ENCODE measurements at regions not wholly inside any gene's neighbourhood (a gene's known extent, or its start where the extent isn't known, plus 50 kb on each side); places are given as distances from the start of the nearest gene placed in this dataset.

DNA sequence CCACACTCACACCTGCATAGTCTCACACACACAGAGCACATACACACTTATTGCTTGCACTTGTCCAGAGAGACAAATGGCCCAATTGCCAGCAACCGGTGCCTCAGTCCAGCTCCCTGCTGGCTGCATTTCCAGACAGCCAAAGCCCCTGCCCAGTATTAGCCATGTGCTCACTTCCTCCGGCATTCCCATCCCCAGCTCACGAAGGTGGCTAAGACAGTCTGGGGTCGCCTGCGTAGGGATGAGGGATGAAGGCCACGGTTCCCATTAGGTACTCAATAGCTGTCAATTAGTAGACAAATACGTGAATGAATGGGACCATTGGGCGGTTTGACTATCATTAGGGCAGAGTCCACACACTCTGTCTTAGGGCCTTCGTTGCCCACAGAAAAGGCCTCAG lies 146.8 kb upstream of the EGLN3 start (continued):
- TF ChIP-seq ZNF335 (CRISPR knock-in tag; IDR thresholded peaks at IDR 0.05) (no peak), SP5 (CRISPR knock-in tag; IDR thresholded peaks at IDR 0.05; ENCODE audit: borderline replicate concordance, low read depth) (no peak), ZSCAN29 (CRISPR knock-in tag; conservative IDR thresholded peaks at IDR 0.05) (no peak), ZHX1 (CRISPR knock-in tag; IDR thresholded peaks at IDR 0.05; ENCODE audit: low read depth) (no peak), ZNF550 (CRISPR knock-in tag; IDR thresholded peaks at IDR 0.05; ENCODE audit: borderline replicate concordance) (no peak), AHR (CRISPR knock-in tag; IDR thresholded peaks at IDR 0.05) (no peak), HNF1B (CRISPR knock-in tag; IDR thresholded peaks at IDR 0.05) (peak; percentile 30; the same call in 1 of the 2 replicates), HOXA7 (CRISPR knock-in tag; IDR thresholded peaks at IDR 0.05) (no peak), ISX (CRISPR knock-in tag; conservative IDR thresholded peaks at IDR 0.05) (no peak), ZFP82 (CRISPR knock-in tag; IDR thresholded peaks at IDR 0.05; ENCODE audit: borderline replicate concordance) (no peak), ZNF607 (CRISPR knock-in tag; IDR thresholded peaks at IDR 0.05; ENCODE audit: borderline replicate concordance) (0 out of 2 replicates have a peak, but pooled peaks have one; percentile 42), SKIL (CRISPR knock-in tag; IDR thresholded peaks at IDR 0.05; ENCODE audit: borderline replicate concordance) (0 out of 2 replicates have a peak, but pooled peaks have one; percentile 3), DNMT1 (CRISPR knock-in tag; IDR thresholded peaks at IDR 0.05) (no peak), SRF (IDR thresholded peaks at IDR 0.05; ENCODE audit: low read depth, low read length) (no peak), NFAT5 (CRISPR knock-in tag; IDR thresholded peaks at IDR 0.05) (no peak)

Data from HepG2 (cell line).